Natural killer cell (primary cell): ENCODE measurements at regions not wholly inside any gene's neighbourhood (a gene's known extent, or its start where the extent isn't known, plus 50 kb on each side); places are given as distances from the start of the nearest gene placed in this dataset.

Source experiments
- ATAC-seq, 3 donors: fragments of 150-1000 bp in 2 of 3; fragments of 200-7000 bp in 1 of 3; cut with Tn5 transposase; 1 replicate in 1 of 3; 2 replicates in 2 of 3; pipeline ENCODE4 v1.10.0; 2021; ENCODE audit warnings: mild to moderate bottlenecking in 2 of 3, moderate library complexity in 2 of 3
- DNase-seq, 2 donors: peaks; one replicate each; pipeline versions ENCODE4 v3.0.0 to v3.0.0-alpha.2; 2013 to 2021; ENCODE audit warnings: mixed read lengths in 1 of 2
- H3K27ac ChIP-seq: one replicate; pipeline ENCODE4 v1.5.1; 2013; ENCODE audit warnings: mild to moderate bottlenecking, low read length
- H3K27me3 ChIP-seq: one replicate; pipeline ENCODE4 v1.6.1; 2013; ENCODE audit warnings: low read length; ENCODE audit not compliant: control insufficient read depth, insufficient read depth
- H3K36me3 ChIP-seq: one replicate; pipeline ENCODE4 v1.6.1; 2013; ENCODE audit warnings: low read length; ENCODE audit not compliant: control insufficient read depth, insufficient read depth
- H3K4me1 ChIP-seq: one replicate; pipeline ENCODE4 v1.6.1; 2013; ENCODE audit warnings: low read length; ENCODE audit not compliant: control insufficient read depth, insufficient read depth
- H3K4me3 ChIP-seq: one replicate; pipeline ENCODE4 v1.5.1; 2013; ENCODE audit warnings: low read length
- H3K9me3 ChIP-seq: one replicate; pipeline ENCODE4 v1.6.1; 2013; ENCODE audit warnings: low read length; ENCODE audit not compliant: control insufficient read depth, insufficient read depth
- H3K27ac Mint-ChIP-seq, 2 donors: one replicate each; pipeline ENCODE4 v1.8.0; 2022; ENCODE audit warnings: mild to moderate bottlenecking in 2 of 2, mixed read lengths in 2 of 2, moderate library complexity in 1 of 2
- H3K27me3 Mint-ChIP-seq, 2 donors: one replicate each; pipeline ENCODE4 v1.8.0; 2022; ENCODE audit warnings: low read depth in 2 of 2, mixed read lengths in 2 of 2
- H3K36me3 Mint-ChIP-seq: one replicate; pipeline ENCODE4 v1.8.0; 2022; ENCODE audit warnings: mixed read lengths
- H3K4me1 Mint-ChIP-seq, 2 donors: one replicate each; pipeline ENCODE4 v1.8.0; 2022; ENCODE audit warnings: mixed read lengths in 2 of 2
- H3K4me3 Mint-ChIP-seq: one replicate; pipeline ENCODE4 v1.8.0; 2022; ENCODE audit warnings: mild to moderate bottlenecking, moderate library complexity, mixed read lengths
- H3K9me3 Mint-ChIP-seq, 2 donors: one replicate each; pipeline ENCODE4 v1.8.0; 2022; ENCODE audit warnings: mixed read lengths in 2 of 2
- CTCF ChIP-seq: fragments of 200-600 bp; IDR thresholded peaks from one replicate; pipeline ENCODE4 v1.8.0; 2022; ENCODE audit warnings: antibody characterized with exemption
- WGBS: methylation state at CpG from one replicate; pipeline ENCODE4 v1.1.7; 2013; ENCODE audit warnings: missing lambda C conversion rate; ENCODE audit not compliant: insufficient coverage; 5-methylcytosine and 5-hydroxymethylcytosine counted together
- intact Hi-C: fragments of 100-400 bp; cut with micrococcal nuclease; formaldehyde crosslinking; loops from one replicate; pipeline ENCODE4 v1.14.2; 2022

GRCh38 chr4:53832549-53832948 is 231.9 kb downstream of the CHIC2 start:
- Histone ChIP-seq H3K27ac (no peak overlapping the region), H3K36me3 (no peaks in the 10 kb centered on the region), H3K4me3 (no peak overlapping the region), H3K9me3 (peaks cover 24% of the 10 kb centered on the region), H3K4me1 (no peaks in the 10 kb centered on the region), H3K27me3 (no peaks in the 10 kb centered on the region)
- Mint-ChIP-seq H3K4me1 (no peaks in the 10 kb centered on the region), H3K4me3 (no peak overlapping the region), H3K9me3 (peaks cover 5 to 9% of the 10 kb centered on the region in 2 donors), H3K36me3 (no peaks in the 10 kb centered on the region), H3K27me3 (no peaks in the 10 kb centered on the region), H3K27ac (no peak overlapping the region)
- intact Hi-C loops: no loop called here
- DNase-seq (no peak), ATAC-seq (no peak)
- 77% methylated on average over 1 of the region's 1 CpG for WGBS
- TF ChIP-seq CTCF: no peak

- Mint-ChIP-seq H3K36me3 (no peaks in the 10 kb centered on the region), H3K27me3 (no peaks in the 10 kb centered on the region), H3K27ac (no peak overlapping the region), H3K9me3 (peaks cover 9 to 10% of the 10 kb centered on the region in 2 donors), H3K4me1 (no peaks in the 10 kb centered on the region), H3K4me3 (no peak overlapping the region)
- ATAC-seq: no peak
- DNase-seq: no peak
- Histone ChIP-seq H3K4me3 (no peak overlapping the region), H3K27ac (no peak overlapping the region), H3K9me3 (peaks cover 24% of the 10 kb centered on the region), H3K36me3 (no peaks in the 10 kb centered on the region), H3K27me3 (no peaks in the 10 kb centered on the region), H3K4me1 (no peaks in the 10 kb centered on the region)
- TF ChIP-seq CTCF: no peak
- intact Hi-C loops: no loop called here
Observed at GRCh38 chr4:53830511-53830910, 233.9 kb downstream of the CHIC2 start.

- no peaks in the 10 kb centered on the region for H3K27me3 ChIP-seq
- TF ChIP-seq CTCF: no peak
- 78% methylated on average over 7 of the region's 8 CpGs for WGBS
- no peaks in the 10 kb centered on the region for H3K36me3 ChIP-seq
- intact Hi-C loops: no loop called here
- no peak overlapping the region for H3K4me3 Mint-ChIP-seq
- no peak overlapping the region for H3K27ac Mint-ChIP-seq
- H3K4me1 Mint-ChIP-seq: no peaks in the 10 kb centered on the region
- ATAC-seq (no peak), DNase-seq (no peak)
- no peak overlapping the region for H3K27ac ChIP-seq
- H3K4me1 ChIP-seq: no peaks in the 10 kb centered on the region
- no peak overlapping the region for H3K4me3 ChIP-seq
- no peaks in the 10 kb centered on the region for H3K27me3 Mint-ChIP-seq
- H3K9me3 ChIP-seq: no peaks in the 10 kb centered on the region
- H3K36me3 Mint-ChIP-seq: no peaks in the 10 kb centered on the region
- H3K9me3 Mint-ChIP-seq: no peaks in the 10 kb centered on the region
Observed at GRCh38 chr4:53821179-53821851, 230.0 kb upstream of the LNX1 start.

GRCh38 chr4:53818104-53818503 is 226.8 kb upstream of the LNX1 start:
- Histone ChIP-seq H3K27ac (no peak overlapping the region), H3K36me3 (no peaks in the 10 kb centered on the region), H3K4me3 (no peak overlapping the region), H3K4me1 (no peaks in the 10 kb centered on the region), H3K9me3 (no peaks in the 10 kb centered on the region), H3K27me3 (no peaks in the 10 kb centered on the region)
- DNase-seq (no peak), ATAC-seq (no peak)
- intact Hi-C loops: no loop called here
- Mint-ChIP-seq H3K27me3 (no peaks in the 10 kb centered on the region), H3K4me3 (no peak overlapping the region), H3K9me3 (no peaks in the 10 kb centered on the region), H3K27ac (no peak overlapping the region), H3K4me1 (no peaks in the 10 kb centered on the region), H3K36me3 (no peaks in the 10 kb centered on the region)
- 65% methylated on average over 5 of the region's 5 CpGs for WGBS
- TF ChIP-seq CTCF: no peak
